Vagina (tissue), 2 donors: ENCODE measurements at regions not wholly inside any gene's neighbourhood (a gene's known extent, or its start where the extent isn't known, plus 50 kb on each side); places are given as distances from the start of the nearest gene placed in this dataset.
"Not testable (repeated sequence)": the region's sequence is repeated elsewhere in the genome, so short reads cannot be mapped to it uniquely, and the experiment has no call there.

Experiments used
- DNase-seq, 2 donors: peaks; one replicate each; pipeline ENCODE4 v3.0.0-alpha.2; 2017; ENCODE audit errors: extremely low spot score in 2 of 2
- H3K27ac ChIP-seq: fragments of 200-600 bp; sonication (generic); one replicate; pipeline ENCODE4 v1.5.1; 2019
- H3K27me3 ChIP-seq: fragments of 200-600 bp; sonication (generic); one replicate; pipeline ENCODE4 v1.5.1; 2019
- H3K36me3 ChIP-seq, 2 donors: fragments of 200-600 bp; sonication (generic); one replicate each; pipeline ENCODE4 v1.5.1; 2017 to 2019
- H3K4me1 ChIP-seq: fragments of 200-600 bp; sonication (generic); one replicate; pipeline ENCODE4 v1.5.1; 2019
- H3K4me3 ChIP-seq, 2 donors: fragments of 200-600 bp; sonication (generic); 1 replicate in 1 of 2; 2 replicates in 1 of 2; pipeline ENCODE4 v1.5.1; 2016 to 2019
- H3K9me3 ChIP-seq: fragments of 200-600 bp; sonication (generic); one replicate; pipeline ENCODE4 v1.5.1; 2019
- POLR2A ChIP-seq, 2 donors: fragments of 450-650 bp; IDR thresholded peaks; one replicate each; pipeline ENCODE4 v1.6.1; 2017; ENCODE audit warnings: antibody characterized with exemption in 2 of 2, mild to moderate bottlenecking in 2 of 2, moderate library complexity in 2 of 2
- POLR2AphosphoS5 ChIP-seq, 2 donors: sonication (generic); formaldehyde crosslinking; IDR thresholded peaks; one replicate each; pipeline ENCODE4 v1.9.0; 2017; ENCODE audit warnings: antibody characterized with exemption in 2 of 2, mild to moderate bottlenecking in 2 of 2, low read depth in 1 of 2; ENCODE audit not compliant: insufficient read depth in 1 of 2
- intact Hi-C: fragments of 100-400 bp; cut with DNase I; formaldehyde crosslinking; loops from one replicate; pipeline ENCODE4 v1.15.1; 2023
- TF ChIP-seq, protein P1 (sequence below), 3 experiments: fragments of 450-650 bp in 2 of 3; fragments of 200-600 bp in 1 of 3; sonication (generic) in 1 of 3; IDR thresholded peaks; one replicate each; pipeline ENCODE4 v1.5.1; 2017 to 2019; ENCODE audit warnings: antibody characterized with exemption in 3 of 3, mild to moderate bottlenecking in 2 of 3, moderate library complexity in 2 of 3

DNA sequence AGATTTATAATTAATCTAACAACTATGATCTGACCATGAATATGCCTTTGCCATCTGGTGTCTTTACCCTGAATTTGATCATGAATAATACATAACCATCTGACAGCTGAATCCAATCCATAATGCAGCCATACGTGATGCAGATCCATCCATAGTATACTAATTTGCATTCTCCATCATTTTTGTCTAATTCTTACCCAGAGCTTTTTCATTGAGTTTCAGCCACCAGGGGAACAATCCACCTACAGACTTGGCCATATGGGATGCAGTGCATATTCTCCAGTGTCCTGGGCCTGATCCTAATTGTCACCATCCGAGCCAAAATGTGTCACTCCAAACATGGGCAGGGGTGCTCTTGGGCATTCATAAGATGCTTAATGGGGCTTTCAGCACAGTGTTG lies 227.2 kb upstream of the CRIM1 start:
- TF ChIP-seq POLR2A (IDR thresholded peaks at IDR 0.05) (no peak), POLR2AphosphoS5 (IDR thresholded peaks at IDR 0.05; ENCODE audit: insufficient read depth in 1 of 2, low read depth in 1 of 2) (no peak)
- TF ChIP-seq, protein P1, sequence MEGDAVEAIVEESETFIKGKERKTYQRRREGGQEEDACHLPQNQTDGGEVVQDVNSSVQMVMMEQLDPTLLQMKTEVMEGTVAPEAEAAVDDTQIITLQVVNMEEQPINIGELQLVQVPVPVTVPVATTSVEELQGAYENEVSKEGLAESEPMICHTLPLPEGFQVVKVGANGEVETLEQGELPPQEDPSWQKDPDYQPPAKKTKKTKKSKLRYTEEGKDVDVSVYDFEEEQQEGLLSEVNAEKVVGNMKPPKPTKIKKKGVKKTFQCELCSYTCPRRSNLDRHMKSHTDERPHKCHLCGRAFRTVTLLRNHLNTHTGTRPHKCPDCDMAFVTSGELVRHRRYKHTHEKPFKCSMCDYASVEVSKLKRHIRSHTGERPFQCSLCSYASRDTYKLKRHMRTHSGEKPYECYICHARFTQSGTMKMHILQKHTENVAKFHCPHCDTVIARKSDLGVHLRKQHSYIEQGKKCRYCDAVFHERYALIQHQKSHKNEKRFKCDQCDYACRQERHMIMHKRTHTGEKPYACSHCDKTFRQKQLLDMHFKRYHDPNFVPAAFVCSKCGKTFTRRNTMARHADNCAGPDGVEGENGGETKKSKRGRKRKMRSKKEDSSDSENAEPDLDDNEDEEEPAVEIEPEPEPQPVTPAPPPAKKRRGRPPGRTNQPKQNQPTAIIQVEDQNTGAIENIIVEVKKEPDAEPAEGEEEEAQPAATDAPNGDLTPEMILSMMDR (IDR thresholded peaks at IDR 0.05): no peak
- Histone ChIP-seq H3K4me1 (no peaks in the 10 kb centered on the region), H3K36me3 (no peaks in the 10 kb centered on the region), H3K27me3 (no peaks in the 10 kb centered on the region), H3K27ac (no peak overlapping the region), H3K4me3 (no peak overlapping the region), H3K9me3 (no peaks in the 10 kb centered on the region)
- DNase-seq: no peak
- intact Hi-C loops: no loop called here

DNA sequence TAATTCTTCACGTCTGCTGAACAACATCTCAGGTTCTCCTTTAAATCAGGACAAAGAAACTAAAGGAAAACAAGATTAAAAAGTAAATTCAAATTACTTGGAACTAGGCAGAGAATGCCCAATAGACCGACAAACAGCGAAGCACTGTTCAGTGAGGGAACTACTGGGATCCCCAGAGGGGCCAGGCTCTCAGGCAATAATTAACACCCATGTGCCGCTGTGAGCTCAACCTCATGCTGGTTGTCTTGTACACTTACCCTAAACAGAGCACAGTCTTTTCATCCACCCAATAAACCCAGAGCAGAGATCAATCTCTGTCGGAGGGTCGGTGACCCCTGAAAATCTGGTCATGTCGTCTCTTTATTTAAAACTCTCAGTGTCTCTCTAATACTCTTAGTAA lies 229.9 kb upstream of the CRIM1 start:
- intact Hi-C loops: no loop called here

DNA sequence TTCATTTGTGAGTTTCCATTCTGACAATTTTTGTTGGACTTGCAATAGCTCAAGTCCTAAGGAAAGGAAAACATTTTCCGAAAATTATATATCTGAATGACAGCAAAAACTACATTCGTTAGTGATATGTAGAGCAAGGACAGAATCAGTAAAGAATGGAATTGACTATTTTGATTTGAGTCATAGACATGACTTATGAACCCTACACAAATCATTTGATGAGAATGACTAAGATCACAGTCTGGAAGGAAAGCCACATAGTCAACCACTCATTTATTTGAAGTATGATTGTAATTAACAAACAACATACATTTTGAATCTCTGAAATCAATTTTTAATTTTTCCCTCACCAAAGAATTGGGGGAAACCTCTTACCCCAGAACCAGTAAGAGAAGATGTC lies 231.6 kb upstream of the CRIM1 start:
- intact Hi-C loops: no loop called here
- DNase-seq: no peak
- no peak overlapping the region for H3K4me3 ChIP-seq
- H3K27ac ChIP-seq: no peak overlapping the region
- H3K27me3 ChIP-seq: no peaks in the 10 kb centered on the region
- TF ChIP-seq POLR2A (IDR thresholded peaks at IDR 0.05) (no peak), POLR2AphosphoS5 (IDR thresholded peaks at IDR 0.05; ENCODE audit: insufficient read depth in 1 of 2, low read depth in 1 of 2) (no peak)
- TF ChIP-seq, protein P1 (IDR thresholded peaks at IDR 0.05): no peak
- H3K9me3 ChIP-seq: no peaks in the 10 kb centered on the region
- H3K36me3 ChIP-seq: no peaks in the 10 kb centered on the region
- H3K4me1 ChIP-seq: no peaks in the 10 kb centered on the region

More for the DNA sequence above, 229.9 kb upstream of the CRIM1 start:
- H3K36me3 ChIP-seq: no peaks in the 10 kb centered on the region
- no peak overlapping the region for H3K27ac ChIP-seq
- TF ChIP-seq POLR2A (IDR thresholded peaks at IDR 0.05) (no peak), POLR2AphosphoS5 (IDR thresholded peaks at IDR 0.05; ENCODE audit: insufficient read depth in 1 of 2, low read depth in 1 of 2) (no peak)
- TF ChIP-seq, protein P1 (IDR thresholded peaks at IDR 0.05): no peak
- no peak for DNase-seq
- H3K4me3 ChIP-seq: no peak overlapping the region
- H3K9me3 ChIP-seq: no peaks in the 10 kb centered on the region
- no peaks in the 10 kb centered on the region for H3K4me1 ChIP-seq
- no peaks in the 10 kb centered on the region for H3K27me3 ChIP-seq

DNA sequence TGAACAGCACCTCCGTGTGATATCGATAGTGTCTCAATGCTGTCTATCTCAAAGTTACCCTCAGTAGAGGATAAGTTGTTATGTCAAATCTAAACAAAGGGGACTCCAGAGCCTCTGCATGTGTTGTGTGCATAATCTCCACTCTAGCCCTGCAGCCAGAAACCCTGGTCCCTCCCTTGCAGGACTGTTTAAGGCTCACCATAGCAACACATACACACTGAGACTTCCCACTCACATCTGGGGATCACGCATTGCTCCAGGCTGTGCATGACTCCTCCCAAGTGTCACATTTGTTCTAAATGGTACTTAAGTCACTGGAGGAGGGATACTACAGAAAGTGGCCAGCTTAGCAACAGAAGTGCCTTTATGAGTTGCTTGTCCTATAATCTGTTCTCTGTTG lies 258.6 kb upstream of the CRIM1 start:
- intact Hi-C loops: no loop called here
- H3K36me3 ChIP-seq: no peaks in the 10 kb centered on the region
- no peaks in the 10 kb centered on the region for H3K4me1 ChIP-seq
- no peaks in the 10 kb centered on the region for H3K9me3 ChIP-seq
- no peaks in the 10 kb centered on the region for H3K27me3 ChIP-seq
- no peak for DNase-seq
- no peak overlapping the region for H3K27ac ChIP-seq
- no peak overlapping the region for H3K4me3 ChIP-seq
- no peak for TF ChIP-seq POLR2AphosphoS5 (IDR thresholded peaks at IDR 0.05; ENCODE audit: insufficient read depth in 1 of 2, low read depth in 1 of 2)
- no peak for TF ChIP-seq POLR2A (IDR thresholded peaks at IDR 0.05)
- TF ChIP-seq, protein P1 (IDR thresholded peaks at IDR 0.05): no peak

DNA sequence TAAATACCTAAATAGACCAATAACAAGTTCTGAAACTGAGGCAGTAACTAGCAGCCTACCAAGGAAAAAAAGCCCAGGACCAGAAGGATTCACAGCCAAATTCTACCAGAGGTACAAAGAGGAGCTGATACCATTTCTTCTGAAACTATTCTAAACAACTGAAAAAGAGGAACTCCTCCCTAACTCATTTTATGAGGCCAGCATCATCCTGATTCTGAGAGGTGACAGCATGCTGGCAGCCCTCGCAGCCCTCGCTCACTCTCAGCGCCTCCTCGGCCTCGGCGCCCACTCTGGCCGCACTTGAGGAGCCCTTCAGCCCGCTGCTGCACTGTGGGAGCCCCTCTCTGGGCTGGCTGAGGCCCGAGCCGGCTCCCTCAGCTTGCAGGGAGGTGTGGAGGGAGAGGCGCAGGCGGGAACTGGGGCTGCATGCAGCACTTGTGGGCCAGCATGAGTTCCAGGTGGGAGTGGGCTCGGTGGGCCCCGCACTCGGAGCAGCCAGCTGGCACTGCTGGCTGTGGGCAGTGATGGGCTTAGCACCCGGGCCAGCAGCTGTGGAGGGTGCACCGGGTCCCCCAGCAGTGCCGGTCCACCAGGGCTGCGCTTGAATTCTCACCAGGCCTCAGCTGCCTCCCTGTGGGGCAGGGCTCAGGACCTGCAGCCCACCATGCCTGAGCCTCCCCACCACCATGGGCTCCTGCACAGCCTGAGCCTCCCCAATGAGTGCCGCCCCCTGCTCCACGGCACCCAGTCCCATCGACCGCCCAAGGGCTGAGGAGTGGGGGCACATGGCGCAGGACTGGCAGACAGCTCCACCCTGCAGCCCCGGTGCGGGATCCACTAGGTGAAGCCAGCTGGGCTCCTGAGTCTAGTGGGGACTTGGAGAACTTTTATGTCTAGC lies 263.5 kb upstream of the CRIM1 start:
- intact Hi-C loops, H3K9me3 ChIP-seq, H3K27ac ChIP-seq, H3K27me3 ChIP-seq, H3K4me3 ChIP-seq, H3K36me3 ChIP-seq, DNase-seq, H3K4me1 ChIP-seq: not testable (repeated sequence)
